Right atrium auricular region (tissue), 2 donors: ENCODE measurements at regions not wholly inside any gene's neighbourhood (a gene's known extent, or its start where the extent isn't known, plus 50 kb on each side); places are given as distances from the start of the nearest gene placed in this dataset.

Source experiments
- DNase-seq: peaks from one replicate; pipeline ENCODE4 v3.0.0-alpha.2; 2019; ENCODE audit warnings: low spot score
- H3K27ac ChIP-seq, 2 donors: fragments of 200-600 bp; sonication (generic); 1 replicate in 1 of 2; 2 replicates in 1 of 2; pipeline ENCODE4 v1.5.1; 2016 to 2019
- H3K27me3 ChIP-seq, 2 donors: fragments of 200-600 bp; sonication (generic); one replicate each; pipeline versions ENCODE4 v1.5.1 to v1.6.0; 2017 to 2019
- H3K36me3 ChIP-seq: fragments of 200-600 bp; sonication (generic); one replicate; pipeline ENCODE4 v1.5.1; 2016
- H3K4me1 ChIP-seq, 2 donors: fragments of 200-600 bp; sonication (generic); one replicate each; pipeline versions ENCODE4 v1.5.1 to v1.6.0; 2017 to 2019
- H3K4me3 ChIP-seq, 2 donors: fragments of 200-600 bp; sonication (generic); 1 replicate in 1 of 2; 2 replicates in 1 of 2; pipeline ENCODE4 v1.5.1; 2017 to 2019; ENCODE audit warnings: mild to moderate bottlenecking in 1 of 2, moderate library complexity in 1 of 2
- H3K9me3 ChIP-seq, 2 donors: fragments of 200-600 bp; sonication (generic); one replicate each; pipeline ENCODE4 v1.5.1; 2019
- TF ChIP-seq, protein P1 (sequence below), 2 donors: fragments of 200-600 bp; sonication (generic); IDR thresholded peaks; one replicate each; pipeline ENCODE4 v1.5.1; 2019; ENCODE audit warnings: antibody characterized with exemption in 2 of 2

DNA sequence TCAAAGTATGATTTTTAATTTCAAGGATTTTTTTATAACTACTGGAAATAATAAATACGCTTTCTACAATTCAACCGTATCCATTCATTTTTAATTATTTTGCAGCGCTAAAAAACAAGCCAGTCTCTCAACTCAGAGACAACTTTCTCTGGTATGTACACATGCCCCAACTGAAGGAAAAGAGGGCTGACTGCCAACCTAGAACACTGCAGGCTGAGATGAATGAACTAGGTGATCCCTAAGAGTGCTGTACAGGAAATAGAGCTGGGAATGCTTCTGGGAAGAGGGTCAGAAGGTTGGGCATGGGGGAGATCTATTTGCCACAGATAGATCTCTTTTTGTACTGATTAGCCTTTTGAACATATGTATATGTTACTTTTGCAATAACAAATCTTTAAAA is 460.1 kb downstream of the NR4A2 start:
- H3K4me1 ChIP-seq = no peaks in the 10 kb centered on the region
- TF ChIP-seq, protein P1, sequence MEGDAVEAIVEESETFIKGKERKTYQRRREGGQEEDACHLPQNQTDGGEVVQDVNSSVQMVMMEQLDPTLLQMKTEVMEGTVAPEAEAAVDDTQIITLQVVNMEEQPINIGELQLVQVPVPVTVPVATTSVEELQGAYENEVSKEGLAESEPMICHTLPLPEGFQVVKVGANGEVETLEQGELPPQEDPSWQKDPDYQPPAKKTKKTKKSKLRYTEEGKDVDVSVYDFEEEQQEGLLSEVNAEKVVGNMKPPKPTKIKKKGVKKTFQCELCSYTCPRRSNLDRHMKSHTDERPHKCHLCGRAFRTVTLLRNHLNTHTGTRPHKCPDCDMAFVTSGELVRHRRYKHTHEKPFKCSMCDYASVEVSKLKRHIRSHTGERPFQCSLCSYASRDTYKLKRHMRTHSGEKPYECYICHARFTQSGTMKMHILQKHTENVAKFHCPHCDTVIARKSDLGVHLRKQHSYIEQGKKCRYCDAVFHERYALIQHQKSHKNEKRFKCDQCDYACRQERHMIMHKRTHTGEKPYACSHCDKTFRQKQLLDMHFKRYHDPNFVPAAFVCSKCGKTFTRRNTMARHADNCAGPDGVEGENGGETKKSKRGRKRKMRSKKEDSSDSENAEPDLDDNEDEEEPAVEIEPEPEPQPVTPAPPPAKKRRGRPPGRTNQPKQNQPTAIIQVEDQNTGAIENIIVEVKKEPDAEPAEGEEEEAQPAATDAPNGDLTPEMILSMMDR (IDR thresholded peaks at IDR 0.05) = no peak
- H3K27me3 ChIP-seq = no peaks in the 10 kb centered on the region
- DNase-seq = no peak
- no peak overlapping the region for H3K27ac ChIP-seq
- no peaks in the 10 kb centered on the region for H3K36me3 ChIP-seq
- no peak overlapping the region for H3K4me3 ChIP-seq
- H3K9me3 ChIP-seq = peaks cover 0 to 7% of the 10 kb centered on the region in 2 donors

DNA sequence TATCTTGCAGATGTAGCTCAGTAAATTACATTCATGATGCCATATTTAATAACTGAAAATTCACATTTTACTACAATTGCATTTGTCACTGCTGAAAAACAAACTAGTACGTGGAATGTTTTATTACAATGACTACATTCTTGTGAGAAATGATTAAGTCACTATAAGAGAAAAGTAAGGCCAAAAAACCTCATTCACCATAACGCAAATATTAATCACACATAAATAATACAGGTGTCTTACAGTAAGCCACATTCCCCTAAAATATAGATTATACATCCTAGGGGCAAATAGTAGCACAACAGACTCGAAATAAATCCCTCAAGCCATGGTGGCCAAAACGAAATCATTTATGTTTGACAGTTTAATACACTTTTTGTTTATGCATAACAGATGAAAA is 460.6 kb downstream of the NR4A2 start:
- Histone ChIP-seq H3K27ac (no peak overlapping the region), H3K36me3 (no peaks in the 10 kb centered on the region), H3K4me3 (no peak overlapping the region), H3K4me1 (no peaks in the 10 kb centered on the region), H3K27me3 (no peaks in the 10 kb centered on the region), H3K9me3 (peaks cover 0 to 7% of the 10 kb centered on the region in 2 donors)
- no peak for DNase-seq
- TF ChIP-seq, protein P1 (IDR thresholded peaks at IDR 0.05) = no peak

GRCh38 chr2:155867564-155867963 is 465.0 kb downstream of the NR4A2 start:
- H3K27me3 ChIP-seq = no peaks in the 10 kb centered on the region
- H3K27ac ChIP-seq = no peak overlapping the region
- H3K4me3 ChIP-seq = no peak overlapping the region
- no peaks in the 10 kb centered on the region for H3K9me3 ChIP-seq
- H3K36me3 ChIP-seq = no peaks in the 10 kb centered on the region
- DNase-seq = no peak
- TF ChIP-seq, protein P1 (IDR thresholded peaks at IDR 0.05) = no peak
- H3K4me1 ChIP-seq = no peaks in the 10 kb centered on the region

DNA sequence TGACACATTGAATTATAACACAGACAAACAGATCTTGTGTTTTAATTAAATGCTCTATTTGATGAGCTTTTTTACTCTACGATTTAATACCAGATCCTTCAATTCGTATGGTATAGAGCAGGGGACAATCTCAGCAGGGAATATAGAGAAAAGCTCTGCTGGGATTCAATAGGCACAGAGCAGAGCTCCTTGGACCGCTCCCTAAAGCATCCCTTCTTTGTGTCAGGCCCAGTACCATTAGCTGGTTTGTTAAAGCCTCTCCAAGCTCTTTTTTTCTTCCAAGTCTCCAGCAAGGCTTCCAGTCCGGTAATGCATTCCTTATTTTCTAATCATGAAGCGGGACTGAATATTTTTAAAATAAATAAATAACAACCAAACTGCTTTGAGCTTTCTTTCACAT is 466.0 kb downstream of the NR4A2 start:
- no peak overlapping the region for H3K4me3 ChIP-seq
- no peaks in the 10 kb centered on the region for H3K9me3 ChIP-seq
- TF ChIP-seq, protein P1 (IDR thresholded peaks at IDR 0.05) = no peak
- DNase-seq = no peak
- no peaks in the 10 kb centered on the region for H3K27me3 ChIP-seq
- no peaks in the 10 kb centered on the region for H3K36me3 ChIP-seq
- no peaks in the 10 kb centered on the region for H3K4me1 ChIP-seq
- no peak overlapping the region for H3K27ac ChIP-seq

- Histone ChIP-seq H3K9me3 (no peaks in the 10 kb centered on the region), H3K36me3 (no peaks in the 10 kb centered on the region), H3K4me1 (no peaks in the 10 kb centered on the region), H3K27ac (no peak overlapping the region), H3K4me3 (no peak overlapping the region), H3K27me3 (no peaks in the 10 kb centered on the region)
- TF ChIP-seq, protein P1 (IDR thresholded peaks at IDR 0.05) = no peak
- no peak for DNase-seq
Observed at GRCh38 chr2:155852156-155852555, 480.4 kb downstream of the NR4A2 start.

GRCh38 chr2:155846259-155846658 is 486.3 kb downstream of the NR4A2 start:
- no peak for DNase-seq
- TF ChIP-seq, protein P1 (IDR thresholded peaks at IDR 0.05) = no peak
- no peaks in the 10 kb centered on the region for H3K36me3 ChIP-seq
- no peak overlapping the region for H3K4me3 ChIP-seq
- H3K9me3 ChIP-seq = no peaks in the 10 kb centered on the region
- no peak overlapping the region for H3K27ac ChIP-seq
- no peaks in the 10 kb centered on the region for H3K27me3 ChIP-seq
- no peaks in the 10 kb centered on the region for H3K4me1 ChIP-seq
